ENCODE measurements at regions not wholly inside any gene's neighbourhood (a gene's known extent, or its start where the extent isn't known, plus 50 kb on each side); places are given as distances from the start of the nearest gene placed in this dataset.

- no peak for TF ChIP-seq POLR2A (IDR thresholded peaks at IDR 0.05)
- TF ChIP-seq CTCF (IDR thresholded peaks at IDR 0.05 in 4 of 5, conservative IDR thresholded peaks at IDR 0.05 in 1 of 5), result no peak
Measured at GRCh38 chr6:137969874-137970273, 102.8 kb downstream of the TNFAIP3 start.
